Sigmoid colon (tissue), 6 donors: ENCODE measurements at regions not wholly inside any gene's neighbourhood (a gene's known extent, or its start where the extent isn't known, plus 50 kb on each side); places are given as distances from the start of the nearest gene placed in this dataset.

Experiments used
- DNase-seq: peaks from one replicate; pipeline ENCODE4 v3.0.0-alpha.2; 2019
- H3K27ac ChIP-seq, 4 donors: fragments of 200-600 bp; sonication (generic); one replicate each; pipeline ENCODE4 v1.5.1; 2016 to 2019; ENCODE audit warnings: mild to moderate bottlenecking in 1 of 4
- H3K27me3 ChIP-seq, 3 donors: fragments of 200-600 bp; sonication (generic); one replicate each; pipeline ENCODE4 v1.5.1; 2019; ENCODE audit warnings: mild to moderate bottlenecking in 1 of 3
- H3K36me3 ChIP-seq, 4 donors: fragments of 200-600 bp; sonication (generic); one replicate each; pipeline ENCODE4 v1.5.1; 2016 to 2019
- H3K4me1 ChIP-seq, 4 donors: fragments of 200-600 bp; sonication (generic); one replicate each; pipeline ENCODE4 v1.5.1; 2017 to 2019
- H3K4me3 ChIP-seq, 4 donors: fragments of 200-600 bp; sonication (generic); one replicate each; pipeline ENCODE4 v1.5.1; 2017 to 2019; ENCODE audit warnings: mild to moderate bottlenecking in 2 of 4, moderate library complexity in 1 of 4
- H3K9me3 ChIP-seq, 4 donors: fragments of 200-600 bp in 3 of 4; sonication (generic) in 3 of 4; one replicate each; pipeline versions ENCODE4 v1.5.1 to v1.6.1; 2013 to 2019
- CTCF ChIP-seq, 4 experiments: fragments of 450-650 bp in 3 of 4; fragments of 200-600 bp in 1 of 4; IDR thresholded peaks; one replicate each; pipeline ENCODE4 v1.5.1; 2016 to 2019; ENCODE audit warnings: antibody characterized with exemption in 4 of 4, mild to moderate bottlenecking in 3 of 4, moderate library complexity in 2 of 4
- EP300 ChIP-seq, 4 donors: sonication (generic); formaldehyde crosslinking; IDR thresholded peaks; one replicate each; pipeline ENCODE4 v1.6.1; 2017; ENCODE audit warnings: antibody characterized with exemption in 4 of 4
- POLR2A ChIP-seq, 2 donors: fragments of 450-650 bp; IDR thresholded peaks; one replicate each; pipeline ENCODE4 v1.6.1; 2016; ENCODE audit warnings: antibody characterized with exemption in 2 of 2, mild to moderate bottlenecking in 2 of 2, moderate library complexity in 2 of 2
- POLR2AphosphoS5 ChIP-seq, 4 donors: sonication (generic); formaldehyde crosslinking; IDR thresholded peaks; one replicate each; pipeline ENCODE4 v1.6.1; 2017; ENCODE audit warnings: antibody characterized with exemption in 4 of 4
- WGBS, 2 donors: extraction: QIAGEN DNeasy Blood & Tissue Kit; methylation state at CpG; one replicate each; pipeline ENCODE4 v1.1.7; 2013; 5-methylcytosine and 5-hydroxymethylcytosine counted together
- intact Hi-C: fragments of 100-400 bp; cut with DNase I; formaldehyde crosslinking; loops from one replicate; pipeline ENCODE4 v1.15.1; 2023
- donor health status: healthy with polysubstance abuse.
- donor health status: healthy.

- H3K27ac ChIP-seq, result no peak overlapping the region
- H3K9me3 ChIP-seq, result no peaks in the 10 kb centered on the region
- no peak overlapping the region for H3K4me3 ChIP-seq
- no peaks in the 10 kb centered on the region for H3K4me1 ChIP-seq
- intact Hi-C loops, result no loop called here
- DNase-seq, result no peak
- TF ChIP-seq POLR2A (IDR thresholded peaks at IDR 0.05) (no peak), POLR2AphosphoS5 (IDR thresholded peaks at IDR 0.05) (no peak), EP300 (IDR thresholded peaks at IDR 0.05) (no peak), CTCF (IDR thresholded peaks at IDR 0.05) (no peak)
- no peaks in the 10 kb centered on the region for H3K27me3 ChIP-seq
- WGBS, 2 donors, result 65 to 76% methylated on average over 2 of the region's 2 CpGs
- H3K36me3 ChIP-seq, result no peaks in the 10 kb centered on the region
Observed at GRCh38 chr17:70254735-70255460, 85.6 kb downstream of the KCNJ2 start.

- whole genome bisulfite sequencing, 2 donors, result 93% methylated on average over 2 of the region's 2 CpGs
Observed at GRCh38 chr17:70256751-70257150, 87.4 kb downstream of the KCNJ2 start.

GRCh38 chr17:70258465-70258864 is 89.1 kb downstream of the KCNJ2 start:
- intact Hi-C loops, result no loop called here
- Histone ChIP-seq H3K4me3 (no peak overlapping the region), H3K4me1 (no peaks in the 10 kb centered on the region), H3K9me3 (no peaks in the 10 kb centered on the region), H3K36me3 (no peaks in the 10 kb centered on the region), H3K27me3 (no peaks in the 10 kb centered on the region), H3K27ac (no peak overlapping the region)
- TF ChIP-seq POLR2AphosphoS5 (IDR thresholded peaks at IDR 0.05) (no peak), CTCF (IDR thresholded peaks at IDR 0.05) (no peak), EP300 (IDR thresholded peaks at IDR 0.05) (no peak), POLR2A (IDR thresholded peaks at IDR 0.05) (no peak)
- no peak for DNase-seq

More at GRCh38 chr17:70256751-70257150, 87.4 kb downstream of the KCNJ2 start:
- no peak for DNase-seq
- Histone ChIP-seq H3K36me3 (no peaks in the 10 kb centered on the region), H3K27ac (no peak overlapping the region), H3K27me3 (no peaks in the 10 kb centered on the region), H3K9me3 (no peaks in the 10 kb centered on the region), H3K4me1 (no peaks in the 10 kb centered on the region), H3K4me3 (no peak overlapping the region)
- intact Hi-C loops, result no loop called here
- TF ChIP-seq CTCF (IDR thresholded peaks at IDR 0.05) (no peak), POLR2A (IDR thresholded peaks at IDR 0.05) (no peak), EP300 (IDR thresholded peaks at IDR 0.05) (no peak), POLR2AphosphoS5 (IDR thresholded peaks at IDR 0.05) (no peak)

GRCh38 chr17:70259400-70259799 is 90.1 kb downstream of the KCNJ2 start:
- Histone ChIP-seq H3K27me3 (no peaks in the 10 kb centered on the region), H3K4me1 (no peaks in the 10 kb centered on the region), H3K27ac (no peak overlapping the region), H3K36me3 (no peaks in the 10 kb centered on the region), H3K4me3 (no peak overlapping the region), H3K9me3 (no peaks in the 10 kb centered on the region)
- DNase-seq, result no peak
- WGBS, 2 donors, result 13 to 58% methylated on average over 3 of the region's 3 CpGs
- TF ChIP-seq CTCF (IDR thresholded peaks at IDR 0.05), result no peak
- no peak for TF ChIP-seq POLR2AphosphoS5 (IDR thresholded peaks at IDR 0.05)
- no peak for TF ChIP-seq POLR2A (IDR thresholded peaks at IDR 0.05)
- no peak for TF ChIP-seq EP300 (IDR thresholded peaks at IDR 0.05)
- intact Hi-C loops, result no loop called here

- Histone ChIP-seq H3K4me3 (no peak overlapping the region), H3K36me3 (no peaks in the 10 kb centered on the region), H3K4me1 (no peaks in the 10 kb centered on the region), H3K27ac (no peak overlapping the region), H3K27me3 (no peaks in the 10 kb centered on the region), H3K9me3 (no peaks in the 10 kb centered on the region)
- DNase-seq, result no peak
- WGBS, 2 donors, result 80 to 88% methylated on average over 3 of the region's 3 CpGs
- TF ChIP-seq POLR2A (IDR thresholded peaks at IDR 0.05) (no peak), EP300 (IDR thresholded peaks at IDR 0.05) (no peak), CTCF (IDR thresholded peaks at IDR 0.05) (no peak), POLR2AphosphoS5 (IDR thresholded peaks at IDR 0.05) (no peak)
- intact Hi-C loops, result no loop called here
Observed at GRCh38 chr17:70261170-70261569, 91.8 kb downstream of the KCNJ2 start.
